ENCODE measurements at regions not wholly inside any gene's neighbourhood (a gene's known extent, or its start where the extent isn't known, plus 50 kb on each side); places are given as distances from the start of the nearest gene placed in this dataset.

- Histone ChIP-seq H3K14ac (replicated peaks; ENCODE audit: low read depth, low read length) (no peak overlapping the region), H2AK5ac (ENCODE audit: low read depth, low read length) (no peak overlapping the region), H2AK9ac (replicated peaks; ENCODE audit: low read depth, low read length, poor library complexity) (no peak overlapping the region), H2BK20ac (ENCODE audit: low read depth, low read length) (no peak overlapping the region), H2BK15ac (ENCODE audit: low read depth, low read length) (no peak overlapping the region), H3K18ac (ENCODE audit: low read depth, low read length) (no peak overlapping the region), H4K8ac (ENCODE audit: low read depth in 2 of 2, low read length in 2 of 2) (no peak overlapping the region), H4K5ac (ENCODE audit: low read depth, low read length) (no peak overlapping the region), H3K79me1 (ENCODE audit: low read depth in 1 of 2, low read length in 2 of 2) (no peaks in the 10 kb centered on the region), H2BK120ac (ENCODE audit: low read depth, low read length) (no peak overlapping the region), H3K4ac (ENCODE audit: low read depth, low read length) (no peak overlapping the region), H4K91ac (ENCODE audit: insufficient read depth, low read depth, low read length) (no peak overlapping the region), H3K9me1 (ENCODE audit: insufficient read depth, low read length) (no peaks in the 10 kb centered on the region), H3K27ac (ENCODE audit: insufficient read depth, low read length) (no peak overlapping the region), H3K4me3 (ENCODE audit: insufficient read depth, low read depth, low read length) (no peak overlapping the region), H3K36me3 (ENCODE audit: control insufficient read depth, insufficient read depth, low read length) (no peaks in the 10 kb centered on the region), H3K4me1 (ENCODE audit: control insufficient read depth, insufficient read depth, low read length) (no peaks in the 10 kb centered on the region), H3K23ac (ENCODE audit: low read depth, low read length) (no peak overlapping the region), H3K9ac (ENCODE audit: low read depth, low read length) (no peak overlapping the region), H4K20me1 (ENCODE audit: insufficient read depth, low read length) (no peaks in the 10 kb centered on the region), H3K9me3 (ENCODE audit: control insufficient read depth, insufficient read depth, low read length) (peaks cover 16% of the 10 kb centered on the region), H3K27me3 (ENCODE audit: control insufficient read depth, insufficient read depth, low read length) (no peaks in the 10 kb centered on the region), H2AFZ (replicated peaks; ENCODE audit: low read length, poor library complexity) (no peak overlapping the region), H3K56ac (ENCODE audit: extremely low read depth, insufficient read depth, low read length) (no peak overlapping the region), H3K4me2 (ENCODE audit: low read depth, low read length) (no peak overlapping the region), H2BK5ac (ENCODE audit: low read depth, low read length, poor library complexity, severe bottlenecking) (no peak overlapping the region)
- WGBS, 2 experiments (ENCODE audit: extremely low coverage in 2 of 2, insufficient read length in 1 of 2), result 43% methylated on average over 2 of the region's 3 CpGs; no CpG with 5 or more reads in 1 of the 2 experiments
- intact Hi-C loops (cut with micrococcal nuclease) (no loop called here), dilution Hi-C loops (cut with HindIII; ENCODE audit: low sequenced_read_pairs, unreplicated experiment) (no loop called here), in situ Hi-C loops (cut with MboI; ENCODE audit: low sequenced_read_pairs) (no loop called here)
- ChIA-PET POLR2A (ENCODE audit: unreplicated experiment) (no interaction called here), CTCF (no interaction called here)
- DNase-seq (no peak), ATAC-seq (ENCODE audit: low read depth) (no peak)
- no TSS peak for BruUV-seq (replicated peaks)
- TF ChIP-seq RAD21 (IDR thresholded peaks at IDR 0.05; ENCODE audit: low read length), result no peak
- TF ChIP-seq CEBPB (IDR thresholded peaks at IDR 0.05; ENCODE audit: low read depth, low read length), result no peak
- no peak for TF ChIP-seq MXI1 (IDR thresholded peaks at IDR 0.05; ENCODE audit: borderline replicate concordance, low read depth, low read length)
- no peak for TF ChIP-seq CTCF (conservative IDR thresholded peaks at IDR 0.05; ENCODE audit: low read depth, low read length)
- TF ChIP-seq MAZ (IDR thresholded peaks at IDR 0.05; ENCODE audit: borderline replicate concordance, low read depth, low read length), result no peak
- TF ChIP-seq BHLHE40 (IDR thresholded peaks at IDR 0.05; ENCODE audit: low read depth, low read length), result no peak
- TF ChIP-seq POLR2A (IDR thresholded peaks at IDR 0.05; ENCODE audit: low read depth, low read length), result no peak
- TF ChIP-seq USF2 (IDR thresholded peaks at IDR 0.05; ENCODE audit: low read depth, low read length), result no peak
- TF ChIP-seq NFE2L2 (IDR thresholded peaks at IDR 0.05; ENCODE audit: low read depth, low read length), result no peak
These were observed 56.4 kb upstream of the TPTE start for GRCh38 chr21:10464975-10465374.

Measured in IMR-90 (cell line).